Liver (tissue), 3 donors: ENCODE measurements at regions not wholly inside any gene's neighbourhood (a gene's known extent, or its start where the extent isn't known, plus 50 kb on each side); places are given as distances from the start of the nearest gene placed in this dataset.

Experiments
- FOXA1 ChIP-seq: IDR thresholded peaks from 2 replicates; pipeline ENCODE4 v1.6.1; 2016; ENCODE audit warnings: antibody characterized with exemption
- FOXA2 ChIP-seq: IDR thresholded peaks from 2 replicates; pipeline ENCODE4 v1.6.1; 2016; ENCODE audit warnings: antibody characterized with exemption
- GABPA ChIP-seq, 2 donors: IDR thresholded peaks in 1 of 2; conservative IDR thresholded peaks in 1 of 2; 2 replicates each; pipeline ENCODE4 v1.6.1; 2016; ENCODE audit warnings: antibody characterized with exemption in 2 of 2, mild to moderate bottlenecking in 1 of 2, moderate library complexity in 1 of 2
- JUND ChIP-seq, 2 donors: IDR thresholded peaks; 2 replicates each; pipeline ENCODE4 v1.6.1; 2016; ENCODE audit warnings: antibody characterized with exemption in 2 of 2
- RAD21 ChIP-seq, 2 donors: IDR thresholded peaks; 2 replicates each; pipeline ENCODE4 v1.6.1; 2016; ENCODE audit warnings: antibody characterized with exemption in 2 of 2, mild to moderate bottlenecking in 2 of 2
- SP1 ChIP-seq: IDR thresholded peaks from 2 replicates; pipeline ENCODE4 v1.6.1; 2018; ENCODE audit warnings: antibody characterized with exemption, mild to moderate bottlenecking
- YY1 ChIP-seq: IDR thresholded peaks from 2 replicates; pipeline ENCODE4 v1.6.1; 2016; ENCODE audit warnings: antibody characterized with exemption, mild to moderate bottlenecking
- TF ChIP-seq, protein P1 (sequence below): fragments of 150-350 bp; IDR thresholded peaks from 2 replicates; pipeline ENCODE4 v1.5.1; 2017; ENCODE audit warnings: improper control_type of control experiment, low read depth, low read length; ENCODE audit not compliant: missing input control
- TF ChIP-seq, protein P2 (sequence below): IDR thresholded peaks from 2 replicates; pipeline ENCODE4 v1.6.1; 2016; ENCODE audit warnings: antibody characterized with exemption, mild to moderate bottlenecking
- TF ChIP-seq, protein P3 (sequence below): IDR thresholded peaks from 2 replicates; pipeline ENCODE4 v1.6.1; 2016; ENCODE audit warnings: antibody characterized with exemption
- donor health status: healthy.
- donor health status: healthy.

DNA sequence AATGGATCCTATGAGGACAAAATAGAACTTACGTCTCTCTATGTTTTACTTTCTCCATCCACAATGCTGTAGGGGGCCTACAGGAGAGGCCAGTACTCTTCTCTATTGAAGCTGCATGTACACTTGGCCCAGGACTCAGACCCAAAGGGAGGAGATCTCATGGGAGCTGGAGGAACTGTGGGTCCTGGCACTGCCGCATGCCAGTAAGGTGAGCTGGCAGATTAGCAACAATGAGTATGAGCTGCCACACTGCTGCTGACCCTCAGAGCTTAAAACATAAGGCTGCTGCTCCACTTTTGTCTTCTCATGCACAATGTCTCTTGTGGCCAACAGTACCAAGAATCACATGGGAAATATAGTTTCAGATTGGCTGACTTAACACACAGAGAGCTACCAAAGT, 57.8 kb upstream of the TBC1D5 start:
- TF ChIP-seq, protein P1, sequence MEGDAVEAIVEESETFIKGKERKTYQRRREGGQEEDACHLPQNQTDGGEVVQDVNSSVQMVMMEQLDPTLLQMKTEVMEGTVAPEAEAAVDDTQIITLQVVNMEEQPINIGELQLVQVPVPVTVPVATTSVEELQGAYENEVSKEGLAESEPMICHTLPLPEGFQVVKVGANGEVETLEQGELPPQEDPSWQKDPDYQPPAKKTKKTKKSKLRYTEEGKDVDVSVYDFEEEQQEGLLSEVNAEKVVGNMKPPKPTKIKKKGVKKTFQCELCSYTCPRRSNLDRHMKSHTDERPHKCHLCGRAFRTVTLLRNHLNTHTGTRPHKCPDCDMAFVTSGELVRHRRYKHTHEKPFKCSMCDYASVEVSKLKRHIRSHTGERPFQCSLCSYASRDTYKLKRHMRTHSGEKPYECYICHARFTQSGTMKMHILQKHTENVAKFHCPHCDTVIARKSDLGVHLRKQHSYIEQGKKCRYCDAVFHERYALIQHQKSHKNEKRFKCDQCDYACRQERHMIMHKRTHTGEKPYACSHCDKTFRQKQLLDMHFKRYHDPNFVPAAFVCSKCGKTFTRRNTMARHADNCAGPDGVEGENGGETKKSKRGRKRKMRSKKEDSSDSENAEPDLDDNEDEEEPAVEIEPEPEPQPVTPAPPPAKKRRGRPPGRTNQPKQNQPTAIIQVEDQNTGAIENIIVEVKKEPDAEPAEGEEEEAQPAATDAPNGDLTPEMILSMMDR, result no peak
- TF ChIP-seq, protein P2, sequence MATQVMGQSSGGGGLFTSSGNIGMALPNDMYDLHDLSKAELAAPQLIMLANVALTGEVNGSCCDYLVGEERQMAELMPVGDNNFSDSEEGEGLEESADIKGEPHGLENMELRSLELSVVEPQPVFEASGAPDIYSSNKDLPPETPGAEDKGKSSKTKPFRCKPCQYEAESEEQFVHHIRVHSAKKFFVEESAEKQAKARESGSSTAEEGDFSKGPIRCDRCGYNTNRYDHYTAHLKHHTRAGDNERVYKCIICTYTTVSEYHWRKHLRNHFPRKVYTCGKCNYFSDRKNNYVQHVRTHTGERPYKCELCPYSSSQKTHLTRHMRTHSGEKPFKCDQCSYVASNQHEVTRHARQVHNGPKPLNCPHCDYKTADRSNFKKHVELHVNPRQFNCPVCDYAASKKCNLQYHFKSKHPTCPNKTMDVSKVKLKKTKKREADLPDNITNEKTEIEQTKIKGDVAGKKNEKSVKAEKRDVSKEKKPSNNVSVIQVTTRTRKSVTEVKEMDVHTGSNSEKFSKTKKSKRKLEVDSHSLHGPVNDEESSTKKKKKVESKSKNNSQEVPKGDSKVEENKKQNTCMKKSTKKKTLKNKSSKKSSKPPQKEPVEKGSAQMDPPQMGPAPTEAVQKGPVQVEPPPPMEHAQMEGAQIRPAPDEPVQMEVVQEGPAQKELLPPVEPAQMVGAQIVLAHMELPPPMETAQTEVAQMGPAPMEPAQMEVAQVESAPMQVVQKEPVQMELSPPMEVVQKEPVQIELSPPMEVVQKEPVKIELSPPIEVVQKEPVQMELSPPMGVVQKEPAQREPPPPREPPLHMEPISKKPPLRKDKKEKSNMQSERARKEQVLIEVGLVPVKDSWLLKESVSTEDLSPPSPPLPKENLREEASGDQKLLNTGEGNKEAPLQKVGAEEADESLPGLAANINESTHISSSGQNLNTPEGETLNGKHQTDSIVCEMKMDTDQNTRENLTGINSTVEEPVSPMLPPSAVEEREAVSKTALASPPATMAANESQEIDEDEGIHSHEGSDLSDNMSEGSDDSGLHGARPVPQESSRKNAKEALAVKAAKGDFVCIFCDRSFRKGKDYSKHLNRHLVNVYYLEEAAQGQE, result no peak
- TF ChIP-seq JUND (IDR thresholded peaks at IDR 0.05), result no peak
- TF ChIP-seq, protein P3, sequence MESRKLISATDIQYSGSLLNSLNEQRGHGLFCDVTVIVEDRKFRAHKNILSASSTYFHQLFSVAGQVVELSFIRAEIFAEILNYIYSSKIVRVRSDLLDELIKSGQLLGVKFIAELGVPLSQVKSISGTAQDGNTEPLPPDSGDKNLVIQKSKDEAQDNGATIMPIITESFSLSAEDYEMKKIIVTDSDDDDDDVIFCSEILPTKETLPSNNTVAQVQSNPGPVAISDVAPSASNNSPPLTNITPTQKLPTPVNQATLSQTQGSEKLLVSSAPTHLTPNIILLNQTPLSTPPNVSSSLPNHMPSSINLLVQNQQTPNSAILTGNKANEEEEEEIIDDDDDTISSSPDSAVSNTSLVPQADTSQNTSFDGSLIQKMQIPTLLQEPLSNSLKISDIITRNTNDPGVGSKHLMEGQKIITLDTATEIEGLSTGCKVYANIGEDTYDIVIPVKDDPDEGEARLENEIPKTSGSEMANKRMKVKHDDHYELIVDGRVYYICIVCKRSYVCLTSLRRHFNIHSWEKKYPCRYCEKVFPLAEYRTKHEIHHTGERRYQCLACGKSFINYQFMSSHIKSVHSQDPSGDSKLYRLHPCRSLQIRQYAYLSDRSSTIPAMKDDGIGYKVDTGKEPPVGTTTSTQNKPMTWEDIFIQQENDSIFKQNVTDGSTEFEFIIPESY, result no peak
- TF ChIP-seq RAD21 (IDR thresholded peaks at IDR 0.05), result no peak
- no peak for TF ChIP-seq YY1
- no peak for TF ChIP-seq GABPA (IDR thresholded peaks at IDR 0.05 in 1 of 2, conservative IDR thresholded peaks at IDR 0.05 in 1 of 2)
- no peak for TF ChIP-seq FOXA2
- no peak for TF ChIP-seq FOXA1
- no peak for TF ChIP-seq SP1
